ENCODE measurements at regions not wholly inside any gene's neighbourhood (a gene's known extent, or its start where the extent isn't known, plus 50 kb on each side); places are given as distances from the start of the nearest gene placed in this dataset.

DNA sequence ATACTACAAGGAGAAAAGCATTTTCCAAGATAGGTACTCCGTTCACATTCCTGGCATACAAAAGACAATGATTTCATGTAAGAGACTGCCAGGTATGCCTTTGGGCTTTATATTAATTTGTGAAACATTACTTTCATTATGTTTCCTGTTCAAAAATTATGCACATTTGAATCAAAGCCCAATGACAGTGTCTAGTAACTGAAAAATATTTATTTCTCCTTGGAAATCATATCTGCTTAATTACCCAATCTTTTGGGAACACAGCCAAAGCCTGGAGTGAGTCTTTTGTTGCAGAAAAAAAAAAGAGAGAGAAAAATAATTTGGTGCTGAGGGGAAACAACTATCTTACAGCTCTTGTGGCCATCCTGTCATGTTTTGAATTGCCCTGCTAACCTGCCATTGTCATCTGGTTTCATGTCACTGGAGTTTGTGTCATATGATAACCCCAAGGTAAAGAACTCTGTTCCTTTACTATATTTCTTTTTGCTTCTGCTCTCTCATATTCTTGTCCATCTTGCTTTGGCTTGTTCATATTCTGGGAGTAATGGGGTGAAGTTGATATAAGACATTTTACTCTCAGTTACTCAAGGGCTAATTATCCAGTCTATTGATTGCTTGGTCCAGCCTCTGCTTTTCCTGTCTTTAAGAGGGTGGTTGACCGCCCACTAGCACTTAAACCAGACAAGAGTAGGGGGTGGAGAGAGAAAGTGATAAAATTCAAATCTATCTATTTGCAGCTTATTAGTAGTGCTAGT, 238.3 kb upstream of the NUDT12 start:
- TF ChIP-seq, protein P1, sequence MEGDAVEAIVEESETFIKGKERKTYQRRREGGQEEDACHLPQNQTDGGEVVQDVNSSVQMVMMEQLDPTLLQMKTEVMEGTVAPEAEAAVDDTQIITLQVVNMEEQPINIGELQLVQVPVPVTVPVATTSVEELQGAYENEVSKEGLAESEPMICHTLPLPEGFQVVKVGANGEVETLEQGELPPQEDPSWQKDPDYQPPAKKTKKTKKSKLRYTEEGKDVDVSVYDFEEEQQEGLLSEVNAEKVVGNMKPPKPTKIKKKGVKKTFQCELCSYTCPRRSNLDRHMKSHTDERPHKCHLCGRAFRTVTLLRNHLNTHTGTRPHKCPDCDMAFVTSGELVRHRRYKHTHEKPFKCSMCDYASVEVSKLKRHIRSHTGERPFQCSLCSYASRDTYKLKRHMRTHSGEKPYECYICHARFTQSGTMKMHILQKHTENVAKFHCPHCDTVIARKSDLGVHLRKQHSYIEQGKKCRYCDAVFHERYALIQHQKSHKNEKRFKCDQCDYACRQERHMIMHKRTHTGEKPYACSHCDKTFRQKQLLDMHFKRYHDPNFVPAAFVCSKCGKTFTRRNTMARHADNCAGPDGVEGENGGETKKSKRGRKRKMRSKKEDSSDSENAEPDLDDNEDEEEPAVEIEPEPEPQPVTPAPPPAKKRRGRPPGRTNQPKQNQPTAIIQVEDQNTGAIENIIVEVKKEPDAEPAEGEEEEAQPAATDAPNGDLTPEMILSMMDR (IDR thresholded peaks at IDR 0.05) = no peak
- TF ChIP-seq POLR2AphosphoS5 (IDR thresholded peaks at IDR 0.05) = no peak
